Suprapubic skin (tissue), 4 donors: ENCODE measurements at regions not wholly inside any gene's neighbourhood (a gene's known extent, or its start where the extent isn't known, plus 50 kb on each side); places are given as distances from the start of the nearest gene placed in this dataset.

Source experiments
- DNase-seq, 2 donors: peaks; one replicate each; pipeline ENCODE4 v3.0.0-alpha.2; 2019; ENCODE audit warnings: low spot score in 2 of 2
- H3K27ac ChIP-seq: fragments of 200-600 bp; sonication (generic); one replicate; pipeline ENCODE4 v1.5.1; 2019
- H3K27me3 ChIP-seq: fragments of 200-600 bp; sonication (generic); one replicate; pipeline ENCODE4 v1.5.1; 2019
- H3K36me3 ChIP-seq: fragments of 200-600 bp; sonication (generic); one replicate; pipeline ENCODE4 v1.5.1; 2019
- H3K4me1 ChIP-seq: fragments of 200-600 bp; sonication (generic); one replicate; pipeline ENCODE4 v1.5.1; 2019
- H3K4me3 ChIP-seq: fragments of 200-600 bp; sonication (generic); one replicate; pipeline ENCODE4 v1.5.1; 2019; ENCODE audit warnings: mild to moderate bottlenecking
- H3K9me3 ChIP-seq: fragments of 200-600 bp; sonication (generic); one replicate; pipeline ENCODE4 v1.5.1; 2019
- EP300 ChIP-seq: sonication (generic); formaldehyde crosslinking; IDR thresholded peaks from one replicate; pipeline ENCODE4 v1.6.1; 2017; ENCODE audit warnings: antibody characterized with exemption
- POLR2A ChIP-seq, 2 donors: fragments of 450-650 bp; IDR thresholded peaks; one replicate each; pipeline ENCODE4 v1.6.1; 2017; ENCODE audit warnings: antibody characterized with exemption in 2 of 2, mild to moderate bottlenecking in 2 of 2, moderate library complexity in 2 of 2
- POLR2AphosphoS5 ChIP-seq, 3 donors: sonication (generic); formaldehyde crosslinking; IDR thresholded peaks; one replicate each; pipeline ENCODE4 v1.6.1; 2017; ENCODE audit warnings: antibody characterized with exemption in 3 of 3
- WGBS: methylation state at CpG from one replicate; pipeline ENCODE4 v1.1.5; 2018; 5-methylcytosine and 5-hydroxymethylcytosine counted together
- TF ChIP-seq, protein P1 (sequence below), 2 donors: fragments of 200-600 bp in 1 of 2; fragments of 450-650 bp in 1 of 2; sonication (generic) in 1 of 2; IDR thresholded peaks; one replicate each; pipeline ENCODE4 v1.5.1; 2016 to 2019; ENCODE audit warnings: antibody characterized with exemption in 2 of 2, mild to moderate bottlenecking in 1 of 2, moderate library complexity in 1 of 2

DNA sequence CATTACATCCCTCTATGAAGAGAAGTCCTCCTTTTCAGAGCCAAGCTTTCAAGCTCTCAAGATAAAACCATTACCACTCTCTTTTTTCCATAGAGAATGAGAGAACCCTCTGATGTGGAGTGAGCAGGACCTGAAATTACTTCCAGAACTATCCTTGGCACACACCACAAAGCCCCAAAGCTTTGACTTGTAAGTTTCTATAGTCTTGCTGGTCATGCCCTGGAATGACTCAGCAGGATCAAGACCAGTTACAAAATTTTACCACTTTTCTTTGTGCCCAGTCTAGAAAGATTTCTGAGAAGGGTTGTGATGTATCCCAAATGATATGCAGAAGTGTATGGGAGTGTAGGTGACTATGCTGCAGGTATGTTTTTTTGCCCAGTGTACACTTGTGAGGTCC is 760.6 kb downstream of the TLE1 start:
- TF ChIP-seq, protein P1, sequence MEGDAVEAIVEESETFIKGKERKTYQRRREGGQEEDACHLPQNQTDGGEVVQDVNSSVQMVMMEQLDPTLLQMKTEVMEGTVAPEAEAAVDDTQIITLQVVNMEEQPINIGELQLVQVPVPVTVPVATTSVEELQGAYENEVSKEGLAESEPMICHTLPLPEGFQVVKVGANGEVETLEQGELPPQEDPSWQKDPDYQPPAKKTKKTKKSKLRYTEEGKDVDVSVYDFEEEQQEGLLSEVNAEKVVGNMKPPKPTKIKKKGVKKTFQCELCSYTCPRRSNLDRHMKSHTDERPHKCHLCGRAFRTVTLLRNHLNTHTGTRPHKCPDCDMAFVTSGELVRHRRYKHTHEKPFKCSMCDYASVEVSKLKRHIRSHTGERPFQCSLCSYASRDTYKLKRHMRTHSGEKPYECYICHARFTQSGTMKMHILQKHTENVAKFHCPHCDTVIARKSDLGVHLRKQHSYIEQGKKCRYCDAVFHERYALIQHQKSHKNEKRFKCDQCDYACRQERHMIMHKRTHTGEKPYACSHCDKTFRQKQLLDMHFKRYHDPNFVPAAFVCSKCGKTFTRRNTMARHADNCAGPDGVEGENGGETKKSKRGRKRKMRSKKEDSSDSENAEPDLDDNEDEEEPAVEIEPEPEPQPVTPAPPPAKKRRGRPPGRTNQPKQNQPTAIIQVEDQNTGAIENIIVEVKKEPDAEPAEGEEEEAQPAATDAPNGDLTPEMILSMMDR (IDR thresholded peaks at IDR 0.05): no peak
- TF ChIP-seq EP300 (no peak), POLR2A (IDR thresholded peaks at IDR 0.05) (no peak), POLR2AphosphoS5 (IDR thresholded peaks at IDR 0.05) (no peak)
- H3K4me1 ChIP-seq: no peaks in the 10 kb centered on the region
- H3K36me3 ChIP-seq: no peaks in the 10 kb centered on the region
- H3K27ac ChIP-seq: no peak overlapping the region
- H3K9me3 ChIP-seq: no peaks in the 10 kb centered on the region
- no peak for DNase-seq
- H3K27me3 ChIP-seq: no peaks in the 10 kb centered on the region
- H3K4me3 ChIP-seq: no peak overlapping the region

DNA sequence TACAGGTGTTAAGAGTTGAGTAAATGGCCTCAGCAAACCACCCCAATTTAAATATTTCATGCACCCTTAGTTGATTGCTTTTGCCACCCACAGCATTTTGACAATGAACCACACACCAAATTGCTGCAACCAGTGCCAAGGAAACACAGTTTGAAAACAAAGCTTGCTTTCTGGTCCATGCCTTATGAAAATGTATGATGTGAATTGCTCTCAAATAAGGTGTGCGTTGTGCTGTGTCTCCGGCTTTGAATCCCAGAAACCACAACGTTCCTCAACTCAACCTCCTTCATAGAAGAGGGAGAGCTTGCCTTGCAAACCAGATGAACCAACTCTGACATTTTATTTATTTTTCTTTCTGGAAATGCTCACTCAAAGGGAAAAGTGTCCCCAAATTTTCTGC is 762.7 kb downstream of the TLE1 start:
- WGBS: 67% methylated on average over 3 of the region's 3 CpGs
- H3K9me3 ChIP-seq: no peaks in the 10 kb centered on the region
- H3K4me1 ChIP-seq: no peaks in the 10 kb centered on the region
- no peak overlapping the region for H3K4me3 ChIP-seq
- no peak overlapping the region for H3K27ac ChIP-seq
- DNase-seq: no peak
- no peaks in the 10 kb centered on the region for H3K36me3 ChIP-seq
- no peak for TF ChIP-seq POLR2AphosphoS5 (IDR thresholded peaks at IDR 0.05)
- TF ChIP-seq, protein P1 (IDR thresholded peaks at IDR 0.05): no peak
- TF ChIP-seq POLR2A (IDR thresholded peaks at IDR 0.05): no peak
- no peak for TF ChIP-seq EP300
- H3K27me3 ChIP-seq: no peaks in the 10 kb centered on the region

DNA sequence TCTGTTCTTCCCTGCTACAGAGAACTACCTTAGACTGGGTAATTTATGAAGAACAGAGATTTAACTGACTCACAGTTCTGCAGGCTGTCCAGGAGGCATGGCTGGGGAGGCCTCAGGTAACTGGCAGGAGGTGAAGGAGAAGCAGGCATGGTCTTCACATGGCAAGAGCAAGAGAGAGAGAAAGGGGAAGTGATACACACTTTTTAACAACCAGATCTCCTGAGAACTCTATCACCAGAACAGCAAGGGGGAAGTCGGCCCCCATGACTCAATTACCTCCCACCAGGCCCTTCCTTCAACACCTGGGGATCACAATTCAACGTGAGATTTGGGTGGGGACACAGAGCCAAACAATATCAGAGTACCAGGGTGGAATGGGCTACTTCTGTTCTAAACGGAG is 766.8 kb downstream of the TLE1 start:
- TF ChIP-seq POLR2AphosphoS5 (IDR thresholded peaks at IDR 0.05): no peak
- no peak for TF ChIP-seq EP300
- TF ChIP-seq, protein P1 (IDR thresholded peaks at IDR 0.05): no peak
- no peak for TF ChIP-seq POLR2A (IDR thresholded peaks at IDR 0.05)
- whole genome bisulfite sequencing: 77% methylated on average over 3 of the region's 3 CpGs

DNA sequence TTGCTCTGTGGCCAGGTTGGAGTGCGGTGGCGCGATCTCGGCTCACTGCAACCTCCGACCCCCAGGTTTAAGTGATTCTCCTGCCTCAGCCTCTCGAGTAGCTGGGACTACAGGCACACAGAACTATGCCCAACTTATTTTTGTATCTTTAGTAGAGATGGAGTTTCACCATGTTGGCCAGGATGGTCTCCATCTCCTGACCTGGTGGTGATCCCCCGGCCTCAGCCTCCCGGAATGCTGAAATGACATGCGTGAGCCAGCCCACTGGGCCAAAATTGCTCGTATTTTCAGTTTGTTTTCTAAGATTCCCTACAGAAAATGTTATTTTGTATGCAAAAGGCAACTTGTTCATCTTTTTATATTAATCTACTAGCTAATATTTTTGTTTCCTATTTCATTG is 782.6 kb downstream of the TLE1 start:
- no peak for TF ChIP-seq POLR2A (IDR thresholded peaks at IDR 0.05)
- no peak for TF ChIP-seq EP300
- TF ChIP-seq, protein P1 (IDR thresholded peaks at IDR 0.05): no peak
- TF ChIP-seq POLR2AphosphoS5 (IDR thresholded peaks at IDR 0.05): no peak
- Histone ChIP-seq H3K4me3 (no peak overlapping the region), H3K27ac (no peak overlapping the region), H3K4me1 (no peaks in the 10 kb centered on the region), H3K9me3 (no peaks in the 10 kb centered on the region), H3K27me3 (no peaks in the 10 kb centered on the region), H3K36me3 (no peaks in the 10 kb centered on the region)
- WGBS: 84% methylated on average over 10 of the region's 10 CpGs
- DNase-seq: no peak

More for the DNA sequence above, 766.8 kb downstream of the TLE1 start:
- no peak for DNase-seq
- H3K4me3 ChIP-seq: no peak overlapping the region
- H3K27me3 ChIP-seq: no peaks in the 10 kb centered on the region
- H3K4me1 ChIP-seq: no peaks in the 10 kb centered on the region
- no peaks in the 10 kb centered on the region for H3K36me3 ChIP-seq
- H3K9me3 ChIP-seq: no peaks in the 10 kb centered on the region
- no peak overlapping the region for H3K27ac ChIP-seq

DNA sequence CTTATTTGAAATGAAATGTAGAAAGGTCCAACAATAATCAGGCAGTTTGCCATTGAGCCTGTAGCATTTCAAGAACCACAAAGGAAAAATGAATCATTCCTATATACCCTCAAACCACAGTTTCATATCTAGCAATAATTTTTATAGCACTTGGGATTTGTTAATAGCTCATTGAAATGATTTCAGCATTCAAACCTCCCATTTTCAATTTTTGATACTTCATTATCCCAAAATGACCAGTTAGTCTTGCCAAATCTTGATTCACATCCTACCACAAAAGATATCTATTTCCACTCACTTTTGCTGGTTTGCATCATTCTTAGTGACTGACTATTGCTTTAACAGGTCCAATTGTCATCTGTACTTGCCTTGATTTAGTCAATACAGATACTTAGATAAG is 790.1 kb downstream of the TLE1 start:
- Histone ChIP-seq H3K4me3 (no peak overlapping the region), H3K36me3 (no peaks in the 10 kb centered on the region), H3K27me3 (no peaks in the 10 kb centered on the region), H3K4me1 (no peaks in the 10 kb centered on the region), H3K27ac (no peak overlapping the region), H3K9me3 (peaks cover 7% of the 10 kb centered on the region)
- TF ChIP-seq POLR2A (IDR thresholded peaks at IDR 0.05) (no peak), POLR2AphosphoS5 (IDR thresholded peaks at IDR 0.05) (no peak), EP300 (no peak)
- TF ChIP-seq, protein P1 (IDR thresholded peaks at IDR 0.05): no peak
- no peak for DNase-seq
